Right ventricle myocardium superior (tissue), 1 donor: ENCODE measurements at regions not wholly inside any gene's neighbourhood (a gene's known extent, or its start where the extent isn't known, plus 50 kb on each side); places are given as distances from the start of the nearest gene placed in this dataset.

Source experiments
- ATAC-seq: fragments of 200-7000 bp; cut with Tn5 transposase; one replicate; pipeline ENCODE4 v1.9.1; 2020; ENCODE audit warnings: mild to moderate bottlenecking; ENCODE audit not compliant: poor library complexity
- DNase-seq: peaks from one replicate; pipeline ENCODE4 v3.0.0-alpha.2; 2020
- intact Hi-C: fragments of 100-400 bp; cut with DNase I; formaldehyde crosslinking; loops from one replicate; pipeline ENCODE4 v1.11.2; 2022
- donor health status: DM: no; HTN: yes; CAD: no; lungs with severe emphysema.

DNA sequence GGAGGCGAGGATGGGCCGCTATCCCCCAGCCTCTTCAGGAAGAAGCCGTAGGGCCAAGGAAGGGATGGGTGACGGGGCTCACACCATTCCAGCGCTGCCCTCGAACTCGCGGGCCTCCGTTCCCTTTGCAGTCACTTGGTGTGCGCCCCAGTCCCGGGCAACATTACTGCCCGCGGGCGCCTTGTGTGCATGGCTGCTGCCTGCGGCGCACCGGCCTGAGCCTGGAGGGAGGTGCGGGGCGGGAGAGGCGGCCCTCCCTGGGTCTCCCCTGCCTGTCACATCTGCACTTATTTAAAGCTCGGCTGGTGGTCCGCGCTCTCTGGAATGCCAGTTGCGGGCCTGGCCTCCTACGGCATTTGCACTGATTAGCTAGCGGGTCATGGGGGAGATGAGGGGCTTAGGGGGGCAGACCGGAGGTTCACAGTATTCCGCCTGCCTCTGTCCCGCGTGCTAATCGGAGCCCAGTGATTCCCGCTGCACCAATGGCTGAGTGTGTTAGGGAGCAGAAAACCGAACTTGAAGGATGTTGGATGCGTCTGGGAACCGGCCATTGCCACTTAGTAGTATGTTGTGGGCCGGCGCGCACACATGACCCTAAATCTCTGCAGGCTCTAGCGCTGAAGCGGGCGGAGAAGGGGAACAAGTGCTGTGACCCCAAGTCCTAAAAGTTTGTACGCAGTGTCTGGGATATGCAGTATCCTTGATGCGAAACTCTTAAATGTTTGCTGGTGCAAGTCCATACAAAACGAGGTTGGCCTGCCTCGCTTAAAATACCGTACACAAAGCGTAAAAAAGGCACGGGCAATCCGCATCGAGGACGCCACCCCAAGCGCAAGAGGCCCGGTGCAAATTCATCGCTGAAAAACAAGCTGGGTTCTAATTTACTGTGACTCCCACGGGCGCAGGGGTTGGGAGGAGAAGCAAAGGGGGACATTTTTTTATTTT, 161.2 kb upstream of the SIX2 start:
- intact Hi-C loops = no loop called here
- DNase-seq (no peak), ATAC-seq (peak; percentile 35)

DNA sequence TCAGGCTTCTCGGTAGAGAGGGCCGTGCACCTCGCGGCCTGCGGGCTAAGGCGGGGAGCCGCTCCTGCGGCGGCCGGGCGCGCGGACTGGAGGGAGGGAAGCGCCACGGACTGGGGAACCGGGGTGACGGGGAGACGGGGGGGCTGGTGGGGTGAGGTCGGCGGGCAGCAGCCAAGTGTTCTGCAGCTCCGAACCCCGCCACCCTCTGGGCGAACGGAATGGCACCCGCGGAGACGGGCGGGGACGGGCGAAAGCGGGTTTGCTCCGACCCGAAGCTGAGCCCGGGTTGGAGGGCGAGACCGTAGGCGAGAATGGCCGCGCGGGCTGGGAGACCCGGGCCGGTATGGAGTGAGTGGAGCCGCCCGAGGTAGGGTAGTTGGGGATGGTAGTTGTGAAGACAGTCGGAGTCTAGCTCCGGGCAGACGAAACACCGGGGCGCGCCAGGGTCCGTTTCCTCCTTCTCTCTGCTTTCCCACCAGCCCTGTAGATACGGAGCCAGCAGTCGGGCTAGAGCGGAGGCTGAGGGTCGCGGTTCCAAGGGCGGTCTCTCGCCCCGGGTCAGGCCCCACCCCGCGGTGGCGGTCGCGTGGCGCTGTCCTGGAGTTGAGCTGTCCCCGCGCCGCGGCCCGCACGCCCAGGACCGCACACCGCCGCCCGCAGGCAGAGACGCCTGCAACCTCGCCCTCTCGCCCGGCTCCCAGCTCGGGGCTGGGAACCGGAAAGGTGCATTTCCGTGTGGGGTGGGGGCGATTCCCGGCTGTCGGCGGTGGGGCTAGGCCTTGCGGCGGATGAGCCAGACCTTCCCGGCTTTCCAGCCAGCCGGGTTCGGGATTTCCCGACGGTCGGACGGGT, 160.3 kb upstream of the SIX2 start:
- intact Hi-C loops = no loop called here
- DNase-seq (no peak), ATAC-seq (peak; percentile 72)

DNA sequence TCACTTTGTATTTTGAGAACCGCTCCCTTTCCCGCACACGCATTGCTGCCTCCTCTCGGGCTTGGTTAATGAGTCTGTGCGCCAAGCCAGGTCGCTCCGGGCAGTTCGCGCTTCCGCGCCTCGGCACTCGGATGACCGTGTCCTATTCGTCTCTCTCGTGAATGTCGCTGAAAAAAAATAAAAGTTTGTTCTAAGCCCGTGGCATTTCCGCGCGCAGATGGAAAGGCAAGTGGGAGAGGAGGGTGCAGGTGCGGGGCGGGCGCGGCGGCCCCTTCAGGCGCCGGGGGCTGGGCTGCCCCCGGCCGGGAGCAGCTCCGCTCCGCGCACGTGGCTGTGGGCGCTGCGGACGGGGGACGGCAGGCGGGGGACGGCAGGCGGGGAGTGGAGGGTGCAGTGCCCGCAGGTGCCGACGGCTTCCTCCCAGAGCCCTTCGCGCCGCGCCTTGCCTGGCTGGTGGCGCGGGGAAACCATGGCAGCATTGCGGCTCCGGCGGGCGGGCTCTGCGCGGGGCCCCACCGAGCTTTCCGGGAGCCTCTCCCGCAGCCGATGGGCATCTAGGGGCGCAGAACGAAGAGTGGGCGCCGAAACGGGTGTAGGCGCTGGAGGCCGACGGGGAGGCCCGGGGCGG, 159.6 kb upstream of the SIX2 start:
- intact Hi-C loops = no loop called here
- peak; percentile 56 for ATAC-seq
- DNase-seq = no peak

DNA sequence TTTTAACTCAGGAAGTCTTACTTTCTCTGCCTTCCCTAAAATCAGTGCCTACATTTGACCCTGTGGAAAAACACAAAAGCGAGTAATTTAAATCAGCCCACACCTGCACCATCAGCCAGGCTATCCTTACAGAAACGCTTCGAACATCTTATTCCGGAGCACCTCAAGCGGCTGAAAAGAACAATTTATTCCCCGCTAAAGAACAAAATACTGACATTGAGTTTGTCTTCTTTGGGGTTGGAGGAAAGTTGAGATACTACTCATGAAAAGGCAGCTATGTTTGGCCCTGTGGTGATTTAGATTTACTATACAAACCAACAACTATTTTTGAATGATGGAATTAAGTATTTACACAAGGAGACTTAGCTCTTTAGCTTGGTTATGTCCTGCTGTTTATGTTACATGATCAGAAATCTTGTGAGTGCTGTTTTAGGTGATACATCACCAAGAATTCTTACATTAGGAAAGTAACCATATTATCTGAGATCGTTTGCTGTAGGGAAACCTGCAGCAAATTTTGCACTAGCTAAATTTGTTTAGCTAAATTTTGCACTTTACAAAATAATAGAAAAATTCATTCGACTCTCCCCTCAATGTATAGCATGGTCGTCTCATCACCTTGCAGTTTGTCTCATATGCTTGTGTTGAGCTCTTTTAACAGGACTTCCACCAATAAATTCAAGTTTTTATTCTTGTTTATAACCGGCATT, 158.8 kb upstream of the SIX2 start:
- intact Hi-C loops = no loop called here
- ATAC-seq = no peak
- no peak for DNase-seq

DNA sequence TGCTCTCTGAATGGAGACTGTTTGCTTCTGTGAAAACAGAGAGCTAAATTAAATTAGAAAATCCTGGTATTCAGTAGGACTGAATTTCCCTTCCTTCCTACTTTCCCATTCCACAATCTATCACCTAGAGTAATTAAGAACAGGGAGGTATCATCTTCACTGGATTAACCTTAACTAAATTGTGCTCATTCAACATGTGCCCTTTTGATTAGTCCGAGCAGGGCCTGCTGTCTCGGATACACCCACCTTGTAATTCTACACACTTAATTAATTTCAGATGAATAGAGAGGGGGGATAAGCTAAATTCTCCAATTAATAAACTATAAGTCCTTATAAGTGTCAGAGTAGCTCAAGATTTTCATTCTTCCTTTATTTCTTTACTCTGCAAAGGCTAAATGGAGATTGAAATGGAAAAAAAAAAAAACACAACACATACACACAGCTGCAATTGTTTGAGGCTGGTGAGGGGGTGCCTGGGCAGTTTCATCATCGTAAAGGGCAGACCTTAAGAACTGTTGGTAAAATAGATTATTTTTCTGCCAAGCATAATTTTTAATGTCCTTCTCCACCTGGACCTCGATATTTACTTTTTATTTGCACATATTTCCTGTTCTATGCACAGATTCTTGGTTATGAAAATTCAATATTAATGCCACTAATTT, 157.1 kb upstream of the SIX2 start:
- DNase-seq = no peak
- no peak for ATAC-seq
- intact Hi-C loops = no loop called here

DNA sequence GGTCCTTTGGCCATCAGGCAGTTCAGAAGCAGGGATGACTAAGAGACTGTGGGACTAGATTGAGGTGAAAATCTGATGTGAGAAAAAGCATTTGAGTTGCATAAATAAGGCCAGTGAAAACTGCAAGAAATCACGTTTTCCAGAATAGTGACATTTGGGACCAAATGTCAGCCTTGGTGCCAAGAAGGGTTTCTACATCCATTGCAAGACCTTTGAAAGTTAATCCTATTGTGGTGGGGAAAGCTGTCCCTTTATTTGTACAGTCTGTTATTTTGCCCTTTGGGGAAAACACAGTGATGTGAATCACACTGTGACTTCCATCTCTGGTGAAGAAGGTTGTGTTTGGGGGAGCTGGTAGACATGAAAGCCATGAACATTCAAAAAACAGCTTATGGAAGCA, 153.5 kb upstream of the SIX2 start:
- intact Hi-C loops = no loop called here
- DNase-seq = no peak
- ATAC-seq = no peak

DNA sequence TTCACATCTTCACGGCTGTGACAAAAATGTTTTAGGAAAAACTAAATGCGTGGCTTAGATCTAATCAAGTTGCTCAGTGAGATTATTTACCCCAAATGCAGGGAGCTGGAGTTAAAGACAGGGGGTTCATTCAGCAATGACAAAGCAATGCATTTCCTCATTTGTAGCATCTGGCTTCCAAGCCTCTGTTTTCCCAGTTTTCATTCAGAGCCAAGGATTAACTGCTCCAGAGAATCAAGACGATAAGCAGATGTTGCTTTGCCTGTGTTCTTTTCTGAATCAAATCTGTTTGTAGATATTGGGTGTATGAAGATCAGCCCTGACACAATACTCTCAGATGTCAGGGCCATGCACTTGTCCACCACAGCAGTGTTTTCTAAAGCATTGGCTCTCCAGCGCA, 147.4 kb upstream of the SIX2 start:
- intact Hi-C loops = no loop called here
- DNase-seq = no peak
- no peak for ATAC-seq

DNA sequence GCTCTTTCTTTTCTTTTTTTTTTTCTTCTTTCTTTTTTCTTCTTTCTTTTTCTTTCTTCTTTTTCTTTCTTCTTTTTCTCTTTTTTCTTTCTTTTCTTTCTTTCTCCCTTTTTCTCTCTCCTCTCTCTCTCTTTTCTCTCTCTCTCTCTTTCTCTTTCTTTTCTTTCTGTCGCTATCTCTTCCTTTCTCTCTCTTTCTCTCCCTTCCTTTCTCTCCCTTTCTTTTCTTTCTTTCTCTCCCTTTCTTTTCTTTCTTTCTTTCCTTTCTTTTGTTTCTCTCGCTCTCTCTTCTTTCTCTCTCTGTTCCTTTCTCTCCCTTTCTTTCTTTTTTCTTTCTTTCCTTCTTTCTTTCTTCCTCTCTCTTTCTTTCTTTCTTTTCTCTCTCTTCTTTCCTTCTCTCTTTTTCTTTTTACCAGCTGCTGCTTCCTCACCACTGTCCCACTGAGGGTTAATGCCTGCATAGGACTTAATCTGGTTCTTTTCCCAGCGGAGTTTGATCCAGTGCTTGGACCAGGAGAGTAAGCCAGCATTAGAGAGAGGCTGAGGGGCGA, 145.4 kb upstream of the SIX2 start:
- intact Hi-C loops = no loop called here
- DNase-seq (no peak), ATAC-seq (no peak)

DNA sequence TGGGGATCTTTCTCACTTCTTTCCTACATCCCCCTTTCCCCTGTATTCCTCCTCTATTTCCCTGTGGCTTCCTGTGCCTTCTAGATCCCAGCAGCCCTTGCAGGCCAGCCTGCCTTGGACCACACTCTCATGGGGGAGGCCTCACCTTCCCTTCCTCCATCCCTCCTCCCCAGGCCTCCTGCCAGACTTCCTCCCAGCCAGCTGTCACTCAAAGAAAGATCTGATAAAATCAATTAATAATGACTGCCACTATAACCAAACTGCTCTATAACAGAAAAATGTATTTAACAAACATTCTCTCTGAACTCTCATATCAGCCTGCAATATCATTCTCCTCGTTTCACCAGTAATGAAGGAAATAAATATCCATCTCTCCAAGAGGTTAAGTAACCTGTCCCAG, 144.9 kb upstream of the SIX2 start:
- intact Hi-C loops = no loop called here
- no peak for DNase-seq
- no peak for ATAC-seq

DNA sequence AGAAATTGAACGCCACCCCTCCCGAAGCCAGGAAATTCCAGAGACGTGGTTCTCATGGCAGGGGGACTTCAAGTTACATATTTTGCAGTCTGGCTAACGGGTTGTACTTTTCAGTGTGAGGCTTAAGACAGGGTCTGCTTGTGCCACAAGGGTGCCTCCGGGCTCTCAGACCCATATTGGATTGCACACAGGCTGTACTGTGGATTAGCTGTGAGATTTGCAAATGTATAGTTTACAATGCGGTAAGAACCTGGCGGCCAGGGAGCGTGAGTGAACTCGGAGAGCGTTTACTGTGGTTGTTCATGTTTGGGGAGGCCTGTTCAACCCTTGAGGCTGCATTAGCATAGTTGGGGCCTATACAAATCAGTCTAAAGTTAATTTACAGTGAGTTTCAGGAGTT, 143.9 kb upstream of the SIX2 start:
- no peak for DNase-seq
- intact Hi-C loops = no loop called here
- ATAC-seq = no peak

DNA sequence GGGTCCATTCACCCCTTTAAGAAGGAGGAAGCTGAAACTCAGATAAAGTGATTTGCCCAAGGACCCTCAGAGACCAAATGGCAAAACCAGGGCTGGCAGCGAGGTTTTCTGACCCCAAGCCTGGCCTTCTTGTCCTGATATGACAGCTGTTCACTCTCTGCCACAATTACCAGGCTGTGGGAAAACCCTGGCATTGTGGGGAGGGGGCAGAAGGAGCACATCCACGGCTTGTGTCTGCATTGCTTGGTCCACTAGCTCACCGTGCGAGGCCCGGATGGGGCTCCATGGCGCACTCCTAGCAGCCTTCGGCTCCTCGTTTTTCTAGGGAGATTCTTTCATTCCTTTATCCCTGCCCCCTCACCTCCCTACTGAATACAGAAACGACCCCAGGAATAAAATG, 143.4 kb upstream of the SIX2 start:
- intact Hi-C loops = no loop called here
- no peak for DNase-seq
- ATAC-seq = no peak

DNA sequence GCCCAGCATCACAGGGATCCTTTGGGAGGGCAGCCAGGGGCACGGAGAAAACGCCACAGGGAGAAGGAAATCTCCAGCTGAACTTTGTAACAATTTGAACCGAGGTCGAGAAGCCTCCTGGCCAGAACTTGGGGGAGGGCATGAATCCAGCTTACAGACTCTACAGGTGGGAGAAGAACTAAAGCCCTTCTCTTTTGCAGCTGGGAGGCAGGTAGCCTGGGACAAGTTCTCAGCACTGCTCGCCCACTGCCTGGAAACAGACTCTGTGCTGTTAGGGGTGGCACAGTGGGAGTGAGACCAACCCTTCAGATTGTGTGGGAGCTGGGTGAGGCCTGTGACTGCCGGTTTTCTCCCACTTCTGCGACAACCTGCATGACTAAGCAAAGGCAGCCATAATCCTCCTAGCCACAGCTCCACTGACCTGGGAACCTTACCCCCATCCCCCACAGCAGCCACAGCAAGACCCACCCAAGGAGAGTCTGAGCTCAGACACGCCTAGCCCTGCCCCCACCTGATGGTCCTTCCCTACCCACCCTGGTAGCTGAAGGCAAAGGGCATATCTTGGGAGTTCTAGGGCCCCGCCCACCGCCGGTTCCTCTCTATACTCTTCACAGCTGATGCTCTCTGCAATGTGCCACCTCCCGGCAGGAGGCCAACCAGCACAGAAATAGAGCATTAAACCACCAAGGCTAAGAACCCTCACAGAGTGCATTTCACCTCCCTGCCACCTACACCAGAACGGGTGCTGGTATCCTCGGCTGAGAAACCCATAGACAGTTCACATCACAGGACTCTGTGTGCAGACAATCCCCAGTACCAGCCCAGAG, 136.0 kb upstream of the SIX2 start:
- DNase-seq (no peak), ATAC-seq (no peak)

DNA sequence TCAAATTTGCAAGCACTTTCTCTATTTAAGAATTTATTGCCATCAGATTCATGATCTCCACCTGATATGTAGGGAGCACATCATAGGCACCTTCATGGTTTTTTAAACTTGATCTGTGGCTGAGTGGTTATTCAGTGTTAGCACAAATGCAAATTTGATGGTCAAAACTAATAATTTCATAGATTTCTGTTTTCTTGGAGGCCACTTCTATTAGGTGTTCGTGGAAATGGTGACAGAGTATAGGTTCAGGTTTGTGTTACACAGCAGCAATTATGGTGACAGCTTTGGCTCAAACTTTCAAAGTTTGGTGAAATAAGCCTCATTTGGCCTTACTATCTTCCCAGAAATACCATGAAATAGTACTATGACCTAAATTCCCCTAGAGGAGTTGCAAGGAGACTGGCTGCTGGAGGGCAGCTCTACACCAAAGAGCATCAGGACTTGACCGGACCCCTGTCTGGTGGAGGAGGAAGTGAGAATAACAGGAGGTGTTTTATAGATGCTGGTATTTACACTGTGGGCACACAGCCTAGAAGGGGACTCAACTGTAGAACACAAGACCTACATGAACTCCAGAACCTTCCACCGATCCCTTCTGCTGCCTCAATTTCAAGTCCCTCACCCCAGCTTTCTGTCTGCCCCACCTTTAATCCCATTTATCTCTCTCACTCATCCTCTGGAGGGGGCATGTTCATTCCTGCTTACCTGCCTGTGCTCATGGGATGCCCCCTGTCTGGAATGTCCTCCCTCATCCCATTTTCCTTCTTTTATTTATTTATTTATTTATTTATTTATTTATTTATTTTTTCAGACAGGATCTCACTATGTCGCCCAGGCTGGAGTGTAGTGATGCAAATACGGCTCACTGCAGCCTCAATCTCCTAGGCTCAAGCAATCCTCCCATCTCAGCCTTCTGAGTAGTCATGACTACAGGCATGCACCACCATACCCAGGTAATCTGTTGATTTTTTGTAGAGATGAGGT, 132.9 kb upstream of the SIX2 start:
- no peak for DNase-seq
- intact Hi-C loops = no loop called here
- ATAC-seq = no peak

More for the DNA sequence above, 136.0 kb upstream of the SIX2 start:
- intact Hi-C loops = no loop called here

DNA sequence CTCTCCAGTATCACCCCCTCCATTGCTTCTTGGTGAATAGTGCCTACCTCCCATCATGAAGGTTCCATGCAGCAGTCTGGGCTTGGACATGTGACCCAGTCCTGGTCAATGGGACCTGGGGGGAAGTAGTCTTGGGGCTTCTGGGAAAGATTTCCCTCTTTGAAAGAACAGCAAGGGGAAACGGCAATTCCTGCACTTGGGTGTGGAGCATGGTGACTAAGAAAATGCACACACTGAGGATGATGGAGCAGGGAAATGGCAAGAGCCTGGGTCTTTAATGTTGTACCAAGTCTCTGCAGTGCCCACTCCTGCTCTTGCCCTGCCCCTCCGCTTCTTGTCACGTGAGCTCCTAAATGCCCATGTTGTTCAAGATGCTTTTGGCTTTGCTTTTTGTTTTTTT, 131.4 kb upstream of the SIX2 start:
- intact Hi-C loops = no loop called here
- ATAC-seq (no peak), DNase-seq (no peak)

DNA sequence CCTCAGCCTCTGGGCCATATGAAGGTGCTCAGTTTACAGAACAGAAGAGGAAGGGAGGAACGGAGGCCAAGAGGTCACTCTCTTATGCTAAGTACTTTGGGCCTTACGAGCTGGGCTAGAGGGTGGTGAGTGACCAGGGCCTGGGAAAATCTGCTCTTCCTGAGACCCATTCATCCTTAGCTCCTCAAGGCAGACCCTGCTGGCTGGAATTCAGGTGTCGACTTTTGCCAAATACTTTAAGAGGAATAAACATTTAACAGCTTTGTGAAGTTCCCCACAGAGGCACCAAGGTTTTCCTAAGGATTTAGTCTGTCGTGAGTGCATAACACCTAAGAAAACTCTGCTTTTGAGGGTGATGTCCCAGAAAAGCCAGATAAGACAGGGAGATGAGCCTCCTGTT, 129.7 kb upstream of the SIX2 start:
- no peak for ATAC-seq

DNA sequence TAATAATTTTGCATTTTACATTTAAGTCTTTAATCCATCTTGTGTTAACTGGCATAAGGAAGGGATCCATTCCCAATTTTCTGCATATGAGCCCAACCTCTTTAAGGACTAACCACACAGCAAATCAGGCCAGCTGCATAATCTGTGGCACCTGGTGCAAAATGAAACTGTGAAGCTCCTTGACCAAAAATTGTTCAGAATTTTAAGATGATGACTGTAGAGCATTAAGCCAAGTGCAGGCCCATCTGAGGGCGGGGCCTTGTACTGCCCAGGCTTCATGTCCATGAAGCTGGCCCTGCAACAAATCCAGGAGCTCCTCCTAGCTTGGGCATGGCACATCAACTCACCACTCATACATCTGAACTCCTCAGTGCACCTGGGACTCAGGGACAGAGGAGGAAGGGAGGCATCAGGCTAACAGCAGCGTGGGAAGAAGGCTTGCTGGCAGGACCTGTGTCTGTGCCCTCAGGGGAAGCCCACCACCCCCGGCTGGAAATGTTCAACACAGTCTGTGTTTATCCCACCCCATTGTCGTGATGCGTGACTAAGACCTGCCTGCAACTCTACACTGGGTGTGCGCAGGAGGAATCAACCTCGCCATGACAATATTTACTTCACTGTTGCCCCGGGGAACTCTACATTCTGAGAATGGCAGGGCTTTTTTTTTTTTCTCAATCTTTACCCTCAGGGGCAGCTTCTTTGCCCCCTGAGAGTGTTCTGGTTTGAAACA, 128.9 kb upstream of the SIX2 start:
- DNase-seq (no peak), ATAC-seq (no peak)
- intact Hi-C loops = no loop called here

More for the DNA sequence above, 129.7 kb upstream of the SIX2 start:
- DNase-seq = no peak
- intact Hi-C loops = no loop called here
